LoVo (cell line): ENCODE measurements at regions not wholly inside any gene's neighbourhood (a gene's known extent, or its start where the extent isn't known, plus 50 kb on each side); places are given as distances from the start of the nearest gene placed in this dataset.
A peak's percentile ranks its signal among the peaks of the same experiment; 100 is the strongest.
"Not testable (repeated sequence)": the region's sequence is repeated elsewhere in the genome, so short reads cannot be mapped to it uniquely, and the experiment has no call there.

Experiments
- DNase-seq: peaks from one replicate; pipeline ENCODE4 v3.0.0-alpha.2; 2016; ENCODE audit warnings: low spot score

DNA sequence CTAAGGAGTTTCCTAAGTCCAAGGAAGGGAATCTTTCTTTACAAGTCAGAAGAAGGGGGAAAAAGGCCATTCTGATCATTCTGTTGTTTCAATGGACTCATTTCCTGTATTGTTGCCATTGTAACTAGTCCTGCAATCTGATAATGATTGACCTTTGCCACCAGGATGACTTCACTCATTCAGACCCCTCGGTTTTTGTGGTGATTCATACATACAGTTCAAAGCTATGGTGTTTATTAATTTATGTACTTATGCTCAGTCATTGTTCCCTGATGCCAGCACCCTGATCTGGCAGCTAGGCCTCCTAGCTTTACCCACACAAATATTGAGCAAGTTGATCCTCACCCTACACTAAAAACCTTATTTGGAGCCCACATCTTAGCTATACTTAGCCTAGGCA, 57.6 kb upstream of the ZNF519 start:
- peak; percentile 70 for DNase-seq

- not testable (repeated sequence) for DNase-seq
Observed at GRCh38 chr18:14188751-14189406, 56.6 kb upstream of the ZNF519 start.
